ENCODE measurements at regions not wholly inside any gene's neighbourhood (a gene's known extent, or its start where the extent isn't known, plus 50 kb on each side); places are given as distances from the start of the nearest gene placed in this dataset.
A peak's percentile ranks its signal among the peaks of the same experiment; 100 is the strongest.

DNA sequence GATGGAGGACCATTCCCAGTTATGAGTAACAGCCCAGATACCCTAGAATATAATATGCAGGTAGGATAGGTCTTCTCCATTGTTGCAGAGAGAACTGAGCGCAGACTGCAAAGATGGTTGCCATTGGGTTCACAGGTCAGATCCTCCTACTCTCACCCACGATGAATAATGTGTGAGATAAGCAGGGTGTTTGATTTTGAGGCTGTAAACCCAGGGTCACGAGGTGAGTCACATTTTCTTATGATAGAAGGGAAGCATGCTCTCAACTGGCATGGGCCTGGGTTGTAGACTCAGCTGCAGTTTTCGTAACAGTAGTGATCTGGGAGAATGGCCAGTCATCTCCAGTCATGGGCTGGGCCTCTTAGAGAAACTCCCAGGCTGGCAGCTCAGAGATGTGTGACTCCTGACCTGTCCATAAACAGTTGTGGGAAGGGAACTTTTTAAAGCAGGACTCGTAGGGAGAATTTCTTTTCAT, 74.2 kb downstream of the CD164 start (continued):
- TF ChIP-seq, protein P1, sequence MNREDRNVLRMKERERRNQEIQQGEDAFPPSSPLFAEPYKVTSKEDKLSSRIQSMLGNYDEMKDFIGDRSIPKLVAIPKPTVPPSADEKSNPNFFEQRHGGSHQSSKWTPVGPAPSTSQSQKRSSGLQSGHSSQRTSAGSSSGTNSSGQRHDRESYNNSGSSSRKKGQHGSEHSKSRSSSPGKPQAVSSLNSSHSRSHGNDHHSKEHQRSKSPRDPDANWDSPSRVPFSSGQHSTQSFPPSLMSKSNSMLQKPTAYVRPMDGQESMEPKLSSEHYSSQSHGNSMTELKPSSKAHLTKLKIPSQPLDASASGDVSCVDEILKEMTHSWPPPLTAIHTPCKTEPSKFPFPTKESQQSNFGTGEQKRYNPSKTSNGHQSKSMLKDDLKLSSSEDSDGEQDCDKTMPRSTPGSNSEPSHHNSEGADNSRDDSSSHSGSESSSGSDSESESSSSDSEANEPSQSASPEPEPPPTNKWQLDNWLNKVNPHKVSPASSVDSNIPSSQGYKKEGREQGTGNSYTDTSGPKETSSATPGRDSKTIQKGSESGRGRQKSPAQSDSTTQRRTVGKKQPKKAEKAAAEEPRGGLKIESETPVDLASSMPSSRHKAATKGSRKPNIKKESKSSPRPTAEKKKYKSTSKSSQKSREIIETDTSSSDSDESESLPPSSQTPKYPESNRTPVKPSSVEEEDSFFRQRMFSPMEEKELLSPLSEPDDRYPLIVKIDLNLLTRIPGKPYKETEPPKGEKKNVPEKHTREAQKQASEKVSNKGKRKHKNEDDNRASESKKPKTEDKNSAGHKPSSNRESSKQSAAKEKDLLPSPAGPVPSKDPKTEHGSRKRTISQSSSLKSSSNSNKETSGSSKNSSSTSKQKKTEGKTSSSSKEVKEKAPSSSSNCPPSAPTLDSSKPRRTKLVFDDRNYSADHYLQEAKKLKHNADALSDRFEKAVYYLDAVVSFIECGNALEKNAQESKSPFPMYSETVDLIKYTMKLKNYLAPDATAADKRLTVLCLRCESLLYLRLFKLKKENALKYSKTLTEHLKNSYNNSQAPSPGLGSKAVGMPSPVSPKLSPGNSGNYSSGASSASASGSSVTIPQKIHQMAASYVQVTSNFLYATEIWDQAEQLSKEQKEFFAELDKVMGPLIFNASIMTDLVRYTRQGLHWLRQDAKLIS (CRISPR knock-in tag; IDR thresholded peaks at IDR 0.05), result no peak
- TF ChIP-seq TCFL5 (CRISPR knock-in tag; conservative IDR thresholded peaks at IDR 0.05) (peak; percentile 48; the same call in 1 of the 2 replicates), ETV1 (tag; conservative IDR thresholded peaks at IDR 0.05; ENCODE audit: low read depth) (peak; percentile 42; the same call in 1 of the 2 replicates), RNF2 (IDR thresholded peaks at IDR 0.05) (peak; percentile 94), GTF2E2 (tag; IDR thresholded peaks at IDR 0.05) (peak; percentile 80; the same call in 1 of the 2 replicates), PTBP1 (IDR thresholded peaks at IDR 0.05; ENCODE audit: low read depth, low read length) (no peak), CBX2 (IDR thresholded peaks at IDR 0.05; ENCODE audit: insufficient read depth, low read length, poor library complexity, severe bottlenecking) (no peak), ZEB2 (IDR thresholded peaks at IDR 0.05) (peak; percentile 75), KLF13 (tag; IDR thresholded peaks at IDR 0.05; ENCODE audit: borderline replicate concordance, low read depth) (peak; percentile 72; the same call in 1 of the 2 replicates), KHSRP (IDR thresholded peaks at IDR 0.05) (no peak), ATF7 (IDR thresholded peaks at IDR 0.05) (peak; percentile 60; the same call in 1 of the 2 replicates), LARP7 (IDR thresholded peaks at IDR 0.05) (no peak)
- TF ChIP-seq, protein P2, sequence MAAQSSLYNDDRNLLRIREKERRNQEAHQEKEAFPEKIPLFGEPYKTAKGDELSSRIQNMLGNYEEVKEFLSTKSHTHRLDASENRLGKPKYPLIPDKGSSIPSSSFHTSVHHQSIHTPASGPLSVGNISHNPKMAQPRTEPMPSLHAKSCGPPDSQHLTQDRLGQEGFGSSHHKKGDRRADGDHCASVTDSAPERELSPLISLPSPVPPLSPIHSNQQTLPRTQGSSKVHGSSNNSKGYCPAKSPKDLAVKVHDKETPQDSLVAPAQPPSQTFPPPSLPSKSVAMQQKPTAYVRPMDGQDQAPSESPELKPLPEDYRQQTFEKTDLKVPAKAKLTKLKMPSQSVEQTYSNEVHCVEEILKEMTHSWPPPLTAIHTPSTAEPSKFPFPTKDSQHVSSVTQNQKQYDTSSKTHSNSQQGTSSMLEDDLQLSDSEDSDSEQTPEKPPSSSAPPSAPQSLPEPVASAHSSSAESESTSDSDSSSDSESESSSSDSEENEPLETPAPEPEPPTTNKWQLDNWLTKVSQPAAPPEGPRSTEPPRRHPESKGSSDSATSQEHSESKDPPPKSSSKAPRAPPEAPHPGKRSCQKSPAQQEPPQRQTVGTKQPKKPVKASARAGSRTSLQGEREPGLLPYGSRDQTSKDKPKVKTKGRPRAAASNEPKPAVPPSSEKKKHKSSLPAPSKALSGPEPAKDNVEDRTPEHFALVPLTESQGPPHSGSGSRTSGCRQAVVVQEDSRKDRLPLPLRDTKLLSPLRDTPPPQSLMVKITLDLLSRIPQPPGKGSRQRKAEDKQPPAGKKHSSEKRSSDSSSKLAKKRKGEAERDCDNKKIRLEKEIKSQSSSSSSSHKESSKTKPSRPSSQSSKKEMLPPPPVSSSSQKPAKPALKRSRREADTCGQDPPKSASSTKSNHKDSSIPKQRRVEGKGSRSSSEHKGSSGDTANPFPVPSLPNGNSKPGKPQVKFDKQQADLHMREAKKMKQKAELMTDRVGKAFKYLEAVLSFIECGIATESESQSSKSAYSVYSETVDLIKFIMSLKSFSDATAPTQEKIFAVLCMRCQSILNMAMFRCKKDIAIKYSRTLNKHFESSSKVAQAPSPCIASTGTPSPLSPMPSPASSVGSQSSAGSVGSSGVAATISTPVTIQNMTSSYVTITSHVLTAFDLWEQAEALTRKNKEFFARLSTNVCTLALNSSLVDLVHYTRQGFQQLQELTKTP (IDR thresholded peaks at IDR 0.05; ENCODE audit: low read depth in 1 of 2, partially characterized antibody in 2 of 2), result peak; percentile 38 to 51
- TF ChIP-seq, protein P3, sequence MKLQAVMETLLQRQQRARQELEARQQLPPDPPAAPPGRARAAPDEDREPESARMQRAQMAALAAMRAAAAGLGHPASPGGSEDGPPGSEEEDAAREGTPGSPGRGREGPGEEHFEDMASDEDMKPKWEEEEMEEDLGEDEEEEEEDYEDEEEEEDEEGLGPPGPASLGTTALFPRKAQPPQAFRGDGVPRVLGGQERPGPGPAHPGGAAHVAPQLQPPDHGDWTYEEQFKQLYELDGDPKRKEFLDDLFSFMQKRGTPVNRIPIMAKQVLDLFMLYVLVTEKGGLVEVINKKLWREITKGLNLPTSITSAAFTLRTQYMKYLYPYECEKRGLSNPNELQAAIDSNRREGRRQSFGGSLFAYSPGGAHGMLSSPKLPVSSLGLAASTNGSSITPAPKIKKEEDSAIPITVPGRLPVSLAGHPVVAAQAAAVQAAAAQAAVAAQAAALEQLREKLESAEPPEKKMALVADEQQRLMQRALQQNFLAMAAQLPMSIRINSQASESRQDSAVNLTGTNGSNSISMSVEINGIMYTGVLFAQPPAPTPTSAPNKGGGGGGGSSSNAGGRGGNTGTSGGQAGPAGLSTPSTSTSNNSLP (IDR thresholded peaks at IDR 0.05; ENCODE audit: borderline replicate concordance, low read depth, low read length), result peak; percentile 93; the same call in 1 of the 2 replicates
- TF ChIP-seq, protein P4, sequence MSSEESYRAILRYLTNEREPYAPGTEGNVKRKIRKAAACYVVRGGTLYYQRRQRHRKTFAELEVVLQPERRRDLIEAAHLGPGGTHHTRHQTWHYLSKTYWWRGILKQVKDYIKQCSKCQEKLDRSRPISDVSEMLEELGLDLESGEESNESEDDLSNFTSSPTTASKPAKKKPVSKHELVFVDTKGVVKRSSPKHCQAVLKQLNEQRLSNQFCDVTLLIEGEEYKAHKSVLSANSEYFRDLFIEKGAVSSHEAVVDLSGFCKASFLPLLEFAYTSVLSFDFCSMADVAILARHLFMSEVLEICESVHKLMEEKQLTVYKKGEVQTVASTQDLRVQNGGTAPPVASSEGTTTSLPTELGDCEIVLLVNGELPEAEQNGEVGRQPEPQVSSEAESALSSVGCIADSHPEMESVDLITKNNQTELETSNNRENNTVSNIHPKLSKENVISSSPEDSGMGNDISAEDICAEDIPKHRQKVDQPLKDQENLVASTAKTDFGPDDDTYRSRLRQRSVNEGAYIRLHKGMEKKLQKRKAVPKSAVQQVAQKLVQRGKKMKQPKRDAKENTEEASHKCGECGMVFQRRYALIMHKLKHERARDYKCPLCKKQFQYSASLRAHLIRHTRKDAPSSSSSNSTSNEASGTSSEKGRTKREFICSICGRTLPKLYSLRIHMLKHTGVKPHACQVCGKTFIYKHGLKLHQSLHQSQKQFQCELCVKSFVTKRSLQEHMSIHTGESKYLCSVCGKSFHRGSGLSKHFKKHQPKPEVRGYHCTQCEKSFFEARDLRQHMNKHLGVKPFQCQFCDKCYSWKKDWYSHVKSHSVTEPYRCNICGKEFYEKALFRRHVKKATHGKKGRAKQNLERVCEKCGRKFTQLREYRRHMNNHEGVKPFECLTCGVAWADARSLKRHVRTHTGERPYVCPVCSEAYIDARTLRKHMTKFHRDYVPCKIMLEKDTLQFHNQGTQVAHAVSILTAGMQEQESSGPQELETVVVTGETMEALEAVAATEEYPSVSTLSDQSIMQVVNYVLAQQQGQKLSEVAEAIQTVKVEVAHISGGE (CRISPR knock-in tag; IDR thresholded peaks at IDR 0.05), result peak in 1 of 3 experiments; percentile 58; a peak in 1 of 6 replicates

Data from K562 (cell line).